Stomach (tissue), 4 donors: ENCODE measurements at regions not wholly inside any gene's neighbourhood (a gene's known extent, or its start where the extent isn't known, plus 50 kb on each side); places are given as distances from the start of the nearest gene placed in this dataset.

ENCODE experiments used
- EP300 ChIP-seq: sonication (generic); formaldehyde crosslinking; IDR thresholded peaks from one replicate; pipeline ENCODE4 v1.6.1; 2017; ENCODE audit warnings: antibody characterized with exemption
- POLR2A ChIP-seq, 4 donors: fragments of 450-650 bp; IDR thresholded peaks; one replicate each; pipeline ENCODE4 v1.6.1; 2016; ENCODE audit warnings: antibody characterized with exemption in 4 of 4, control low read depth in 2 of 4, mild to moderate bottlenecking in 1 of 4, moderate library complexity in 1 of 4
- POLR2AphosphoS5 ChIP-seq, 3 donors: sonication (generic); formaldehyde crosslinking; IDR thresholded peaks; one replicate each; pipeline ENCODE4 v1.6.1; 2016; ENCODE audit warnings: antibody characterized with exemption in 3 of 3
- TF ChIP-seq, protein P1 (sequence below), 7 experiments: fragments of 450-650 bp in 4 of 7; fragments of 200-600 bp in 3 of 7; sonication (generic) in 3 of 7; IDR thresholded peaks; one replicate each; pipeline ENCODE4 v1.5.1; 2016 to 2019; ENCODE audit warnings: antibody characterized with exemption in 7 of 7, control low read depth in 2 of 7, mild to moderate bottlenecking in 1 of 7

- TF ChIP-seq, protein P1, sequence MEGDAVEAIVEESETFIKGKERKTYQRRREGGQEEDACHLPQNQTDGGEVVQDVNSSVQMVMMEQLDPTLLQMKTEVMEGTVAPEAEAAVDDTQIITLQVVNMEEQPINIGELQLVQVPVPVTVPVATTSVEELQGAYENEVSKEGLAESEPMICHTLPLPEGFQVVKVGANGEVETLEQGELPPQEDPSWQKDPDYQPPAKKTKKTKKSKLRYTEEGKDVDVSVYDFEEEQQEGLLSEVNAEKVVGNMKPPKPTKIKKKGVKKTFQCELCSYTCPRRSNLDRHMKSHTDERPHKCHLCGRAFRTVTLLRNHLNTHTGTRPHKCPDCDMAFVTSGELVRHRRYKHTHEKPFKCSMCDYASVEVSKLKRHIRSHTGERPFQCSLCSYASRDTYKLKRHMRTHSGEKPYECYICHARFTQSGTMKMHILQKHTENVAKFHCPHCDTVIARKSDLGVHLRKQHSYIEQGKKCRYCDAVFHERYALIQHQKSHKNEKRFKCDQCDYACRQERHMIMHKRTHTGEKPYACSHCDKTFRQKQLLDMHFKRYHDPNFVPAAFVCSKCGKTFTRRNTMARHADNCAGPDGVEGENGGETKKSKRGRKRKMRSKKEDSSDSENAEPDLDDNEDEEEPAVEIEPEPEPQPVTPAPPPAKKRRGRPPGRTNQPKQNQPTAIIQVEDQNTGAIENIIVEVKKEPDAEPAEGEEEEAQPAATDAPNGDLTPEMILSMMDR (IDR thresholded peaks at IDR 0.05): no peak
- TF ChIP-seq EP300: no peak
- no peak for TF ChIP-seq POLR2A (IDR thresholded peaks at IDR 0.05)
- no peak for TF ChIP-seq POLR2AphosphoS5 (IDR thresholded peaks at IDR 0.05)
These were observed 169.0 kb upstream of the PRKCQ start for GRCh38 chr10:6748981-6749635.
